Panc1 (cell line): ENCODE measurements at regions not wholly inside any gene's neighbourhood (a gene's known extent, or its start where the extent isn't known, plus 50 kb on each side); places are given as distances from the start of the nearest gene placed in this dataset.

Source experiments
- ATAC-seq: fragments of 200-7000 bp; cut with Tn5 transposase; 2 replicates; pipeline ENCODE4 v1.9.1; 2020; ENCODE audit warnings: mild to moderate bottlenecking, moderate library complexity
- BruUV-seq: library from RNA; stranded (reverse); fragments of 400-500 nt; replicated peaks from 2 replicates; lab custom pipeline; 2021; lab: Mats Ljungman, UMichigan
- CTCF ChIA-PET: fragments of 300-600 bp; sonication (Branson Sonifier 250); formaldehyde crosslinking; loops from one replicate; lab custom pipeline; 2022; ENCODE audit warnings: antibody characterized with exemption; lab: Charles Lee
- POLR2A ChIA-PET: fragments of 300-600 bp; sonication (Branson Sonifier 250); formaldehyde crosslinking; loops from one replicate; lab custom pipeline; 2022; ENCODE audit warnings: antibody characterized with exemption; lab: Charles Lee
- DNase-seq: peaks from one replicate; pipeline ENCODE4 v3.0.0-alpha.2; 2010; ENCODE audit warnings: low read depth, low spot score
- H3K27ac ChIP-seq: 2 replicates; pipeline ENCODE4 v1.5.1; 2011; ENCODE audit warnings: mild to moderate bottlenecking, low read length, inconsistent platforms
- H3K27me3 ChIP-seq: fragments of 200-500 bp; sonication (Bioruptor generic); 2 replicates; pipeline ENCODE4 v1.6.0; 2014; ENCODE audit warnings: low read length, inconsistent platforms; ENCODE audit not compliant: control insufficient read depth, insufficient read depth
- H3K36me3 ChIP-seq: fragments of 200-500 bp; sonication (Bioruptor generic); 2 replicates; pipeline ENCODE4 v1.5.1; 2014; ENCODE audit warnings: inconsistent platforms, mild to moderate bottlenecking, low read length, moderate library complexity; ENCODE audit not compliant: control insufficient read depth, insufficient read depth
- H3K4me1 ChIP-seq: 2 replicates; pipeline ENCODE4 v1.5.1; 2011; ENCODE audit warnings: inconsistent platforms, mild to moderate bottlenecking, low read length, moderate library complexity; ENCODE audit not compliant: control insufficient read depth, insufficient read depth
- H3K4me3 ChIP-seq, 2 experiments: 2 replicates each; pipeline ENCODE4 v1.5.1; 2011 to 2012; ENCODE audit warnings: low read depth in 2 of 2, low read length in 2 of 2, mild to moderate bottlenecking in 2 of 2, inconsistent platforms in 1 of 2, moderate library complexity in 1 of 2
- H3K9me3 ChIP-seq: fragments of 200-500 bp; sonication (Bioruptor generic); 2 replicates; pipeline ENCODE4 v1.5.1; 2014; ENCODE audit warnings: low read depth, mild to moderate bottlenecking, inconsistent platforms, low read length, moderate library complexity; ENCODE audit not compliant: control insufficient read depth, insufficient read depth
- POLR2AphosphoS5 ChIP-seq: IDR thresholded peaks from 2 replicates; pipeline ENCODE4 v1.6.1; 2012; ENCODE audit warnings: mild to moderate bottlenecking, low read depth, low read length, moderate library complexity
- SIN3A ChIP-seq: IDR thresholded peaks from 2 replicates; pipeline ENCODE4 v1.6.1; 2012; ENCODE audit warnings: low read depth, mild to moderate bottlenecking, low read length, moderate library complexity, borderline replicate concordance; ENCODE audit not compliant: insufficient read depth
- TCF7L2 ChIP-seq: IDR thresholded peaks from 2 replicates; pipeline ENCODE4 v1.6.1; 2011; ENCODE audit warnings: mild to moderate bottlenecking, low read depth, low read length, inconsistent platforms
- in situ Hi-C: cut with HindIII; loops from 2 replicates; pipeline ENCODE4 v1.10.0; 2016; ENCODE audit warnings: low sequenced_read_pairs, low pct_unique_long_range_greater_than_20kb
- intact Hi-C: fragments of 100-400 bp; cut with micrococcal nuclease; formaldehyde crosslinking; loops from one replicate; pipeline ENCODE4 v1.10.0; 2022; ENCODE audit not compliant: unreplicated experiment
- TF ChIP-seq, protein P1 (sequence below), 2 experiments: IDR thresholded peaks; 2 replicates each; pipeline ENCODE4 v1.6.1; 2011 to 2012; ENCODE audit warnings: low read depth in 2 of 2, control low read depth in 1 of 2, low read length in 1 of 2, mild to moderate bottlenecking in 1 of 2, moderate library complexity in 1 of 2; ENCODE audit not compliant: insufficient read depth in 1 of 2
- TF ChIP-seq, protein P2 (sequence below): fragments of 450-650 bp; IDR thresholded peaks from 2 replicates; pipeline ENCODE4 v1.5.1; 2017; ENCODE audit warnings: mild to moderate bottlenecking

DNA sequence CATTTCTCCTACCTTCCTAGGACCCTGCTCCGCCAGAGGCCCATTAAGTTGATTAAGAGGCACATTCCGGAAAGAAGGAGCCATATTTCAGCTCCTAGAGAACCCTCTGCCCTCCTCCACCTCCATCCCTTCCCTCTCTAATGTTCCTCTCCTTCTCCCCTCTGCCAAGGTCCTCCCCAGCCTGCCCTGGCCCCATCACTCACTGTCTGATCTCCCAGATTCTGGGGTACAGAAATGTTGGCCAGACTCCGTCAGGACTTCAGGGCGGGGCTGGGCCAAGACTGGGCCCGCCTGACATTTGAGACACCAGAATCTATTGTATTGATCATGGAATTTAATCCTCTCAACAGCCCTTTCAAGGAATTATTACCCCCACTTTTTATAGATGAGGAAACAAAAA lies 136.1 kb downstream of the TMEM132E start:
- POLR2A ChIA-PET = no interaction called here
- H3K27me3 ChIP-seq = no peaks in the 10 kb centered on the region
- H3K4me3 ChIP-seq = no peak overlapping the region
- in situ Hi-C loops (no loop called here), intact Hi-C loops (no loop called here)
- H3K4me1 ChIP-seq = no peaks in the 10 kb centered on the region
- no peaks in the 10 kb centered on the region for H3K9me3 ChIP-seq
- no TSS peak for BruUV-seq
- DNase-seq = no peak
- H3K36me3 ChIP-seq = no peaks in the 10 kb centered on the region
- CTCF ChIA-PET = no interaction called here
- ATAC-seq = no peak
- TF ChIP-seq, protein P1, sequence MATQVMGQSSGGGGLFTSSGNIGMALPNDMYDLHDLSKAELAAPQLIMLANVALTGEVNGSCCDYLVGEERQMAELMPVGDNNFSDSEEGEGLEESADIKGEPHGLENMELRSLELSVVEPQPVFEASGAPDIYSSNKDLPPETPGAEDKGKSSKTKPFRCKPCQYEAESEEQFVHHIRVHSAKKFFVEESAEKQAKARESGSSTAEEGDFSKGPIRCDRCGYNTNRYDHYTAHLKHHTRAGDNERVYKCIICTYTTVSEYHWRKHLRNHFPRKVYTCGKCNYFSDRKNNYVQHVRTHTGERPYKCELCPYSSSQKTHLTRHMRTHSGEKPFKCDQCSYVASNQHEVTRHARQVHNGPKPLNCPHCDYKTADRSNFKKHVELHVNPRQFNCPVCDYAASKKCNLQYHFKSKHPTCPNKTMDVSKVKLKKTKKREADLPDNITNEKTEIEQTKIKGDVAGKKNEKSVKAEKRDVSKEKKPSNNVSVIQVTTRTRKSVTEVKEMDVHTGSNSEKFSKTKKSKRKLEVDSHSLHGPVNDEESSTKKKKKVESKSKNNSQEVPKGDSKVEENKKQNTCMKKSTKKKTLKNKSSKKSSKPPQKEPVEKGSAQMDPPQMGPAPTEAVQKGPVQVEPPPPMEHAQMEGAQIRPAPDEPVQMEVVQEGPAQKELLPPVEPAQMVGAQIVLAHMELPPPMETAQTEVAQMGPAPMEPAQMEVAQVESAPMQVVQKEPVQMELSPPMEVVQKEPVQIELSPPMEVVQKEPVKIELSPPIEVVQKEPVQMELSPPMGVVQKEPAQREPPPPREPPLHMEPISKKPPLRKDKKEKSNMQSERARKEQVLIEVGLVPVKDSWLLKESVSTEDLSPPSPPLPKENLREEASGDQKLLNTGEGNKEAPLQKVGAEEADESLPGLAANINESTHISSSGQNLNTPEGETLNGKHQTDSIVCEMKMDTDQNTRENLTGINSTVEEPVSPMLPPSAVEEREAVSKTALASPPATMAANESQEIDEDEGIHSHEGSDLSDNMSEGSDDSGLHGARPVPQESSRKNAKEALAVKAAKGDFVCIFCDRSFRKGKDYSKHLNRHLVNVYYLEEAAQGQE (IDR thresholded peaks at IDR 0.05; ENCODE audit: insufficient read depth in 1 of 2, low read depth in 2 of 2, low read length in 1 of 2) = no peak
- TF ChIP-seq SIN3A (no peak), TCF7L2 (no peak), POLR2AphosphoS5 (no peak)
- TF ChIP-seq, protein P2, sequence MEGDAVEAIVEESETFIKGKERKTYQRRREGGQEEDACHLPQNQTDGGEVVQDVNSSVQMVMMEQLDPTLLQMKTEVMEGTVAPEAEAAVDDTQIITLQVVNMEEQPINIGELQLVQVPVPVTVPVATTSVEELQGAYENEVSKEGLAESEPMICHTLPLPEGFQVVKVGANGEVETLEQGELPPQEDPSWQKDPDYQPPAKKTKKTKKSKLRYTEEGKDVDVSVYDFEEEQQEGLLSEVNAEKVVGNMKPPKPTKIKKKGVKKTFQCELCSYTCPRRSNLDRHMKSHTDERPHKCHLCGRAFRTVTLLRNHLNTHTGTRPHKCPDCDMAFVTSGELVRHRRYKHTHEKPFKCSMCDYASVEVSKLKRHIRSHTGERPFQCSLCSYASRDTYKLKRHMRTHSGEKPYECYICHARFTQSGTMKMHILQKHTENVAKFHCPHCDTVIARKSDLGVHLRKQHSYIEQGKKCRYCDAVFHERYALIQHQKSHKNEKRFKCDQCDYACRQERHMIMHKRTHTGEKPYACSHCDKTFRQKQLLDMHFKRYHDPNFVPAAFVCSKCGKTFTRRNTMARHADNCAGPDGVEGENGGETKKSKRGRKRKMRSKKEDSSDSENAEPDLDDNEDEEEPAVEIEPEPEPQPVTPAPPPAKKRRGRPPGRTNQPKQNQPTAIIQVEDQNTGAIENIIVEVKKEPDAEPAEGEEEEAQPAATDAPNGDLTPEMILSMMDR = no peak
- H3K27ac ChIP-seq = no peak overlapping the region

DNA sequence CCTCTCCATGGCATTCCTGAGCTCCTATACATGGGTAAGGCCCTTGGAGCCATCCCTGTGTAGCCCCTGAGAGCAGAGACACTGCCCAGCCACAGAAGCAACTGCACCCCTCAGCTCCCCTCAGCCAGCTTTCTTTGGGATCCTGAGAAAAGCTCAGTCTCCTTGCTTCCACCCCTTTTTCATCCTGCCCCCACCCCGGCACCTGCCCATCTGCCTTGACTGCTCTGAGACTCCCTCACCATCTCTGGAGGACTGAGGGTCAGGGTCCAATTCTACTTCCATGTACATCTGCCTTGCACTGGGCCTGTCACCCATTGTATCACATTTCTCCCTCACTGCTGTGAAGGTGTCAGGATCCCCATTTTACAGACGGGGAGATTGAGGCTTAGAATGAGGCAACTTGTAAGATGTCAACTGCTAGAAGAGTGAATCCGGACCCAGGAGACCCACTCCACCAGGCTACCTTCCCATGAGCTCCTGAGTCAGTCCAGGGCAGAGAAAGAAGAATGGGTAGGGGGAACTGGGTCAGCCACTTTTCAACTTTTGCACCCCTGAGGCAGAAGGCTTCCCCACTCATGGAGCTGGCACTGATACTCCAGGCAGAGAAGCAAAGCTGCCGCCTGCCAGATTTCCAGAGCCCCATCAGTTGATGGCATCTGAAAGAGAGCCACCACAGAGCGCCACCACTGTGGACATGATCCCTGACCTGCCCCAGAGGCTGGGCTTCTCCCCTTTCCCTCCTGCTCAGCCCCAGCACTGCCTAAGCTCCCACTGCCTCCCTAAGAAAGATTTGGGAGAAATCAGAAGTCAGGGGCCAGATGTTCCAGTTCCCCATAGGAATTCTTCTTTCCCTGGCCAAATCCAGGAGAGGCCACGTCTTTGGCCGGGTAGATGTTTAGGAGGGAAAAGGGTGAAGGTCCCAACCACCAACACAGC lies 135.4 kb downstream of the TMEM132E start:
- BruUV-seq = no TSS peak
- H3K4me1 ChIP-seq = no peaks in the 10 kb centered on the region
- no peaks in the 10 kb centered on the region for H3K36me3 ChIP-seq
- intact Hi-C loops (no loop called here), in situ Hi-C loops (no loop called here)
- H3K4me3 ChIP-seq = no peak overlapping the region
- DNase-seq (no peak), ATAC-seq (no peak)
- ChIA-PET POLR2A (no interaction called here), CTCF (no interaction called here)
- H3K27ac ChIP-seq = no peak overlapping the region
- H3K9me3 ChIP-seq = no peaks in the 10 kb centered on the region
- no peaks in the 10 kb centered on the region for H3K27me3 ChIP-seq
- no peak for TF ChIP-seq SIN3A
- TF ChIP-seq POLR2AphosphoS5 = no peak
- TF ChIP-seq TCF7L2 = no peak
- TF ChIP-seq, protein P2 = no peak
- TF ChIP-seq, protein P1 (IDR thresholded peaks at IDR 0.05; ENCODE audit: insufficient read depth in 1 of 2, low read depth in 2 of 2, low read length in 1 of 2) = no peak
